Bronchial epithelial cell (primary cell): ENCODE measurements at regions not wholly inside any gene's neighbourhood (a gene's known extent, or its start where the extent isn't known, plus 50 kb on each side); places are given as distances from the start of the nearest gene placed in this dataset.
"Not testable (repeated sequence)": the region's sequence is repeated elsewhere in the genome, so short reads cannot be mapped to it uniquely, and the experiment has no call there.

Experiments
- DNase-seq: peaks from one replicate; pipeline ENCODE4 v3.0.0-alpha.2; 2010; ENCODE audit warnings: low read depth
- FAIRE-seq: peaks from 2 replicates; lab custom pipeline; 2011; peaks lifted over from hg19 to GRCh38; lab: Jason Lieb, UNC
- H3K27me3 ChIP-seq: 2 replicates; pipeline ENCODE4 v1.5.1; 2011; ENCODE audit warnings: low read length; ENCODE audit not compliant: control insufficient read depth, insufficient read depth
- H3K36me3 ChIP-seq: 2 replicates; pipeline ENCODE4 v1.5.1; 2011; ENCODE audit warnings: low read length; ENCODE audit not compliant: control insufficient read depth, insufficient read depth
- H3K4me3 ChIP-seq: 2 replicates; pipeline ENCODE4 v1.5.1; 2011; ENCODE audit warnings: mild to moderate bottlenecking, low read depth, low read length, control low read depth
- CTCF ChIP-seq: IDR thresholded peaks from 2 replicates; pipeline ENCODE4 v1.5.1; 2011; ENCODE audit warnings: mild to moderate bottlenecking, moderate library complexity, low read length, control low read depth, inconsistent platforms; ENCODE audit not compliant: insufficient read depth, severe bottlenecking

- no peak overlapping the region for H3K4me3 ChIP-seq
- FAIRE-seq, result no peak
- H3K36me3 ChIP-seq, result no peaks in the 10 kb centered on the region
- TF ChIP-seq CTCF, result no peak
- no peaks in the 10 kb centered on the region for H3K27me3 ChIP-seq
- peak; percentile 71 for DNase-seq
Observed at GRCh38 chr12:14076538-14076937, 95.1 kb upstream of the GRIN2B start.

GRCh38 chr12:14086838-14087237, 105.4 kb upstream of the GRIN2B start:
- DNase-seq, result no peak
- H3K4me3 ChIP-seq, result no peak overlapping the region
- no peak for TF ChIP-seq CTCF
- FAIRE-seq, result no peak
- no peaks in the 10 kb centered on the region for H3K27me3 ChIP-seq
- H3K36me3 ChIP-seq, result no peaks in the 10 kb centered on the region

- Histone ChIP-seq H3K4me3 (no peak overlapping the region), H3K27me3 (no peaks in the 10 kb centered on the region), H3K36me3 (no peaks in the 10 kb centered on the region)
- no peak for FAIRE-seq
- no peak for TF ChIP-seq CTCF
- DNase-seq, result no peak
Observed at GRCh38 chr12:14099994-14100393, 118.6 kb upstream of the GRIN2B start.

- not testable (repeated sequence) for H3K36me3 ChIP-seq, DNase-seq, H3K27me3 ChIP-seq, H3K4me3 ChIP-seq
- peak; percentile 76 for FAIRE-seq
Observed at GRCh38 chr12:14101556-14101955, 120.2 kb upstream of the GRIN2B start.

GRCh38 chr12:14111230-14111865, 129.9 kb upstream of the GRIN2B start:
- Histone ChIP-seq H3K36me3 (no peaks in the 10 kb centered on the region), H3K4me3 (no peak overlapping the region), H3K27me3 (no peaks in the 10 kb centered on the region)
- FAIRE-seq (peak; percentile 79), DNase-seq (no peak)
- TF ChIP-seq CTCF, result peak; percentile 5

- DNase-seq (no peak), FAIRE-seq (no peak)
- no peak for TF ChIP-seq CTCF
- no peaks in the 10 kb centered on the region for H3K36me3 ChIP-seq
- H3K27me3 ChIP-seq, result no peaks in the 10 kb centered on the region
- no peak overlapping the region for H3K4me3 ChIP-seq
Observed at GRCh38 chr12:14113031-14113430, 131.6 kb upstream of the GRIN2B start.
